HepG2 (cell line): ENCODE measurements at regions not wholly inside any gene's neighbourhood (a gene's known extent, or its start where the extent isn't known, plus 50 kb on each side); places are given as distances from the start of the nearest gene placed in this dataset.
A peak's percentile ranks its signal among the peaks of the same experiment; 100 is the strongest.

Experiments used
- CHCHD3 ChIP-seq: sonication (generic); formaldehyde crosslinking; IDR thresholded peaks from 2 replicates; pipeline ENCODE4 v1.8.0; 2022; ENCODE audit warnings: mild to moderate bottlenecking, missing genetic modification reagents, moderate library complexity
- CTCF ChIP-seq: sonication (generic); formaldehyde crosslinking; IDR thresholded peaks from 2 replicates; pipeline ENCODE4 v1.5.0; 2020; ENCODE audit warnings: mild to moderate bottlenecking, missing genetic modification reagents, moderate library complexity
- NR1H2 ChIP-seq: sonication (generic); formaldehyde crosslinking; IDR thresholded peaks from 2 replicates; pipeline ENCODE4 v1.8.1; 2022; ENCODE audit warnings: low read depth, missing genetic modification reagents, borderline replicate concordance
- TFDP2 ChIP-seq: sonication (generic); formaldehyde crosslinking; IDR thresholded peaks from 2 replicates; pipeline ENCODE4 v1.4.0; 2020; ENCODE audit warnings: missing genetic modification reagents
- USF2 ChIP-seq, 2 experiments: sonication (generic) in 1 of 2; formaldehyde crosslinking in 1 of 2; IDR thresholded peaks; 2 replicates each; pipeline versions ENCODE4 v1.5.1 to v1.6.1; 2011 to 2020; ENCODE audit warnings: borderline replicate concordance in 1 of 2, low read depth in 1 of 2, low read length in 1 of 2, mild to moderate bottlenecking in 1 of 2, missing genetic modification reagents in 1 of 2, moderate library complexity in 1 of 2
- ZNF704 ChIP-seq: sonication (generic); formaldehyde crosslinking; IDR thresholded peaks from 2 replicates; pipeline ENCODE4 v1.8.1; 2023; ENCODE audit warnings: mild to moderate bottlenecking, inconsistent platforms, moderate library complexity, missing genetic modification reagents, borderline replicate concordance
- ZSCAN5A ChIP-seq: sonication (generic); formaldehyde crosslinking; IDR thresholded peaks from 2 replicates; pipeline ENCODE4 v1.8.0; 2022; ENCODE audit warnings: mild to moderate bottlenecking, missing genetic modification reagents, borderline replicate concordance
- TF ChIP-seq, protein P1 (sequence below): sonication (generic); formaldehyde crosslinking; IDR thresholded peaks from 2 replicates; pipeline ENCODE4 v1.8.0; 2022; ENCODE audit warnings: low read depth, missing genetic modification reagents
- TF ChIP-seq, protein P2 (sequence below): fragments of 450-650 bp; IDR thresholded peaks from 2 replicates; pipeline ENCODE4 v1.6.1; 2016
- TF ChIP-seq, protein P3 (sequence below): sonication (generic); formaldehyde crosslinking; IDR thresholded peaks from 2 replicates; pipeline ENCODE4 v1.5.0; 2020; ENCODE audit warnings: mild to moderate bottlenecking, missing genetic modification reagents, borderline replicate concordance
- TF ChIP-seq, protein P4 (sequence below): IDR thresholded peaks from 2 replicates; pipeline ENCODE4 v1.6.1; 2016; ENCODE audit warnings: control low read depth

- TF ChIP-seq ZSCAN5A (CRISPR knock-in tag) (no peak), TFDP2 (0 out of 2 replicates have a peak, but pooled peaks have one; percentile 27), ZNF704 (CRISPR knock-in tag) (no peak), NR1H2 (CRISPR knock-in tag) (no peak), USF2 (IDR thresholded peaks at IDR 0.05; ENCODE audit: low read depth, low read length) (0 out of 2 replicates have a peak, but pooled peaks have one; percentile 10), USF2 (CRISPR knock-in tag; IDR thresholded peaks at IDR 0.05; ENCODE audit: borderline replicate concordance) (no peak), CTCF (CRISPR knock-in tag) (peak; percentile 70), CHCHD3 (CRISPR knock-in tag) (no peak)
- TF ChIP-seq, protein P1, sequence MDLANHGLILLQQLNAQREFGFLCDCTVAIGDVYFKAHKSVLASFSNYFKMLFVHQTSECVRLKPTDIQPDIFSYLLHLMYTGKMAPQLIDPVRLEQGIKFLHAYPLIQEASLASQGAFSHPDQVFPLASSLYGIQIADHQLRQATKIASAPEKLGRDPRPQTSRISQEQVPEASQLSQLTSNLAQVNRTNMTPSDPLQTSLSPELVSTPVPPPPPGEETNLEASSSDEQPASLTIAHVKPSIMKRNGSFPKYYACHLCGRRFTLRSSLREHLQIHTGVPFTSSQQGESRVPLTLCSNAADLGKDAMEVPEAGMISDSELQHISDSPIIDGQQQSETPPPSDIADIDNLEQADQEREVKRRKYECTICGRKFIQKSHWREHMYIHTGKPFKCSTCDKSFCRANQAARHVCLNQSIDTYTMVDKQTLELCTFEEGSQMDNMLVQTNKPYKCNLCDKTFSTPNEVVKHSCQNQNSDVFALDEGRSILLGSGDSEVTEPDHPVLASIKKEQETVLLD, result no peak
- TF ChIP-seq, protein P2, sequence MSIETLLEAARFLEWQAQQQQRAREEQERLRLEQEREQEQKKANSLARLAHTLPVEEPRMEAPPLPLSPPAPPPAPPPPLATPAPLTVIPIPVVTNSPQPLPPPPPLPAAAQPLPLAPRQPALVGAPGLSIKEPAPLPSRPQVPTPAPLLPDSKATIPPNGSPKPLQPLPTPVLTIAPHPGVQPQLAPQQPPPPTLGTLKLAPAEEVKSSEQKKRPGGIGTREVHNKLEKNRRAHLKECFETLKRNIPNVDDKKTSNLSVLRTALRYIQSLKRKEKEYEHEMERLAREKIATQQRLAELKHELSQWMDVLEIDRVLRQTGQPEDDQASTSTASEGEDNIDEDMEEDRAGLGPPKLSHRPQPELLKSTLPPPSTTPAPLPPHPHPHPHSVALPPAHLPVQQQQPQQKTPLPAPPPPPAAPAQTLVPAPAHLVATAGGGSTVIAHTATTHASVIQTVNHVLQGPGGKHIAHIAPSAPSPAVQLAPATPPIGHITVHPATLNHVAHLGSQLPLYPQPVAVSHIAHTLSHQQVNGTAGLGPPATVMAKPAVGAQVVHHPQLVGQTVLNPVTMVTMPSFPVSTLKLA, result 0 out of 2 replicates have a peak, but pooled peaks have one; percentile 24
- TF ChIP-seq, protein P3, sequence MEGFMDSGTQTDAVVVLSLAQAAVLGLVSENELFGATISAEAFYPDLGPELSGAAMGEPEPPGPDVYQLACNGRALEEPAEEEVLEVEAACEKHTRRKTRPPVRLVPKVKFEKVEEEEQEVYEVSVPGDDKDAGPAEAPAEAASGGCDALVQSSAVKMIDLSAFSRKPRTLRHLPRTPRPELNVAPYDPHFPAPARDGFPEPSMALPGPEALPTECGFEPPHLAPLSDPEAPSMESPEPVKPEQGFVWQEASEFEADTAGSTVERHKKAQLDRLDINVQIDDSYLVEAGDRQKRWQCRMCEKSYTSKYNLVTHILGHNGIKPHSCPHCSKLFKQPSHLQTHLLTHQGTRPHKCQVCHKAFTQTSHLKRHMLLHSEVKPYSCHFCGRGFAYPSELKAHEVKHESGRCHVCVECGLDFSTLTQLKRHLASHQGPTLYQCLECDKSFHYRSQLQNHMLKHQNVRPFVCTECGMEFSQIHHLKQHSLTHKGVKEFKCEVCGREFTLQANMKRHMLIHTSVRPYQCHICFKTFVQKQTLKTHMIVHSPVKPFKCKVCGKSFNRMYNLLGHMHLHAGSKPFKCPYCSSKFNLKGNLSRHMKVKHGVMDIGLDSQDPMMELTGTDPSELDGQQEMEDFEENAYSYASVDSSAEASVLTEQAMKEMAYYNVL (CRISPR knock-in tag), result no peak
- TF ChIP-seq, protein P4, sequence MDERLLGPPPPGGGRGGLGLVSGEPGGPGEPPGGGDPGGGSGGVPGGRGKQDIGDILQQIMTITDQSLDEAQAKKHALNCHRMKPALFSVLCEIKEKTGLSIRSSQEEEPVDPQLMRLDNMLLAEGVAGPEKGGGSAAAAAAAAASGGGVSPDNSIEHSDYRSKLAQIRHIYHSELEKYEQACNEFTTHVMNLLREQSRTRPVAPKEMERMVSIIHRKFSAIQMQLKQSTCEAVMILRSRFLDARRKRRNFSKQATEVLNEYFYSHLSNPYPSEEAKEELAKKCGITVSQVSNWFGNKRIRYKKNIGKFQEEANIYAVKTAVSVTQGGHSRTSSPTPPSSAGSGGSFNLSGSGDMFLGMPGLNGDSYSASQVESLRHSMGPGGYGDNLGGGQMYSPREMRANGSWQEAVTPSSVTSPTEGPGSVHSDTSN (CRISPR knock-in tag), result no peak
These were observed 122.5 kb upstream of the ANKRD1 start (continued) for GRCh38 chr10:91043173-91043910.
